ENCODE measurements at regions not wholly inside any gene's neighbourhood (a gene's known extent, or its start where the extent isn't known, plus 50 kb on each side); places are given as distances from the start of the nearest gene placed in this dataset.

DNA sequence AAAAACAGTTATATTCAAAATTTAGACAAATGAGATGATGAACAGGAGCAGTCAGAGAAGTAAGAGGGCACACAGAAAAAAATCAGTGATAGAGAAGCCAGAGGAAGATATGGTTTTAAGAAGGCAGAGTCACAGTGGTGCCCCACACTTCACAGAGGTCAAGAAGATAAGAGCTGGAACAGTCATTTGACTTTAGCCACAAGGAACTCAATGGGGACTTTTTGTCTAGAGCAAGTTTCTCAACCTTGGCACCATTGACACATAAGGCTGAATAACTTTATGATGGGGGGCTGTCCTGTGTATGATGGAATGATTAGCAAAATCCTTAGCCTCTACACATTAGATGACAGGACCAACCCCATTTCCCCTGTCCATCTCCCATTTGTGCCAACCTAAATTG, 172.8 kb upstream of the PLEKHG7 start:
- H3K27me3 ChIP-seq: no peaks in the 10 kb centered on the region
- ATAC-seq: no peak
- no peak overlapping the region for H3K27ac ChIP-seq
- peaks cover 0 to 10% (median 0%) of the 10 kb centered on the region in 12 donors for H3K4me1 ChIP-seq
- TF ChIP-seq POLR2A (IDR thresholded peaks at IDR 0.05): no peak
- TF ChIP-seq, protein P1, sequence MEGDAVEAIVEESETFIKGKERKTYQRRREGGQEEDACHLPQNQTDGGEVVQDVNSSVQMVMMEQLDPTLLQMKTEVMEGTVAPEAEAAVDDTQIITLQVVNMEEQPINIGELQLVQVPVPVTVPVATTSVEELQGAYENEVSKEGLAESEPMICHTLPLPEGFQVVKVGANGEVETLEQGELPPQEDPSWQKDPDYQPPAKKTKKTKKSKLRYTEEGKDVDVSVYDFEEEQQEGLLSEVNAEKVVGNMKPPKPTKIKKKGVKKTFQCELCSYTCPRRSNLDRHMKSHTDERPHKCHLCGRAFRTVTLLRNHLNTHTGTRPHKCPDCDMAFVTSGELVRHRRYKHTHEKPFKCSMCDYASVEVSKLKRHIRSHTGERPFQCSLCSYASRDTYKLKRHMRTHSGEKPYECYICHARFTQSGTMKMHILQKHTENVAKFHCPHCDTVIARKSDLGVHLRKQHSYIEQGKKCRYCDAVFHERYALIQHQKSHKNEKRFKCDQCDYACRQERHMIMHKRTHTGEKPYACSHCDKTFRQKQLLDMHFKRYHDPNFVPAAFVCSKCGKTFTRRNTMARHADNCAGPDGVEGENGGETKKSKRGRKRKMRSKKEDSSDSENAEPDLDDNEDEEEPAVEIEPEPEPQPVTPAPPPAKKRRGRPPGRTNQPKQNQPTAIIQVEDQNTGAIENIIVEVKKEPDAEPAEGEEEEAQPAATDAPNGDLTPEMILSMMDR (IDR thresholded peaks at IDR 0.05): no peak
- intact Hi-C loops (cut with DNase I): no loop called here
- H3K36me3 ChIP-seq: no peaks in the 10 kb centered on the region
- H3K9me3 ChIP-seq: no peaks in the 10 kb centered on the region
- DNase-seq: no peak
- H3K4me3 ChIP-seq: no peak overlapping the region

DNA sequence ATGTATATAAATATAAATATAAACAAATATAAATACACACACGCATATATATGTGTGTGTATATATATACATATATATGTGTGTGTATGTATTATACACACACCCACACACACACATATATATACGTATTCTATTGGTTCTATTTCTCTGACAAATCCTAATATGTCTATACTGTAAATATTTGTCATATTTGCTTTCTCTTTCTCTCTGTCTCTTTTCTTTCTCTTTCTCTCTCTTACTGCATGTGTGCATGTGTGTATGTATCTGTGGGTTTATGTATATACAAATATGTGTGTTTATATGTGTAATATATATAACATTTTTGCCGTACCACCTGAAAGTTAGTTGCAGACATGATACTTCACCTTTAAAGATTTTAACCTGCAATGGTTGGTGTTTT, 174.2 kb upstream of the PLEKHG7 start:
- Histone ChIP-seq H3K27me3 (no peaks in the 10 kb centered on the region), H3K9me3 (no peaks in the 10 kb centered on the region), H3K36me3 (no peaks in the 10 kb centered on the region), H3K4me1 (peaks cover 0 to 6% (median 0%) of the 10 kb centered on the region in 12 donors), H3K27ac (no peak overlapping the region), H3K4me3 (no peak overlapping the region)
- WGBS, 4 donors: 95 to 96% (median 96%) methylated on average over 3 of the region's 3 CpGs
- intact Hi-C loops (cut with DNase I): no loop called here
- TF ChIP-seq, protein P1 (IDR thresholded peaks at IDR 0.05): no peak
- no peak for TF ChIP-seq POLR2A (IDR thresholded peaks at IDR 0.05)
- DNase-seq: no peak
- ATAC-seq: no peak

DNA sequence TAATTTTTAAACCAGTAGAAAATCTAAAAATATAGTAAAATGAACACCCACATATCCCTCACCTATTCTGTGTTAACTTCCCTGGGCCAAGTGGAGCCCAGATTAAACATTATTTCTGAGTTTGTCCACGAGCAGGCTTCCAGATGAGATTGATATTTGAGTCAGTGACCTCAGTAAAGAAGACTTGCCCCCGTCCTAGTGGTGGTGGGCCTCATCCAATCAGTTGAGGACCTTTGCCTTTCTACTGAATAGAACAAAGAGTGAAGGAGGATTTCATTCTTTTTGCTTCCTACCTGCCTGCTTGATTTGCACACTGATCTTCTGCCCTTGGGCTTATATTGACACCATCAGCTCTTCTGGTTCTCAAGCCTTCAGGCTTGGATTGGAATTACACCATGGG, 174.7 kb upstream of the PLEKHG7 start:
- 95 to 98% (median 98%) methylated on average over 2 of the region's 2 CpGs for WGBS, 4 donors
- H3K9me3 ChIP-seq: peaks cover 0 to 3% (median 0%) of the 10 kb centered on the region in 12 donors
- H3K4me1 ChIP-seq: peaks cover 0 to 3% (median 0%) of the 10 kb centered on the region in 12 donors
- no peak overlapping the region for H3K4me3 ChIP-seq
- intact Hi-C loops (cut with DNase I): no loop called here
- H3K36me3 ChIP-seq: no peaks in the 10 kb centered on the region
- no peak overlapping the region for H3K27ac ChIP-seq
- ATAC-seq (no peak), DNase-seq (no peak)
- H3K27me3 ChIP-seq: no peaks in the 10 kb centered on the region
- TF ChIP-seq, protein P1 (IDR thresholded peaks at IDR 0.05): no peak
- TF ChIP-seq POLR2A (IDR thresholded peaks at IDR 0.05): no peak

DNA sequence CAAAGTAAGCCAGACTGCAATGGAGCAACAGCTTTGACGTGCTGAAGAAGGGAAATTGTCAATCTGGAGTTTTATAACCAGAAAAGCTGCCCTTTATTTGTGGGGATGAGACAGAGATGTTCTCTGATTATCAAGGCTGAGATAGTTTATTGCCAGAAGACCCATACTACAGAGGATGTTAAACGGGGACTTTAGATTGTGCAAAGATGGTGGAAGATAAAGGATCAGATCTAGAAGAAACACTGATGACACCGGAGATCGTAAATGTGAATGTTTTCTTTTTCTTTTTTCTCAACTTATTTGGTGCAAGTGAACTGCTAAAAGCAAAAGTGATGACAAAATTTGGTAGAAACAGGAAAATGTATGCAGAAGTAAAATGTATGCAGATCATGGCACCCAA, 178.3 kb upstream of the PLEKHG7 start:
- Histone ChIP-seq H3K27me3 (no peaks in the 10 kb centered on the region), H3K4me3 (no peak overlapping the region), H3K9me3 (peaks cover 0 to 8% (median 0%) of the 10 kb centered on the region in 12 donors), H3K27ac (no peak overlapping the region), H3K36me3 (no peaks in the 10 kb centered on the region), H3K4me1 (no peaks in the 10 kb centered on the region)
- 93 to 96% (median 95%) methylated on average over 4 of the region's 4 CpGs for WGBS, 4 donors
- TF ChIP-seq, protein P1 (IDR thresholded peaks at IDR 0.05): no peak
- no peak for TF ChIP-seq POLR2A (IDR thresholded peaks at IDR 0.05)
- no peak for ATAC-seq
- intact Hi-C loops (cut with DNase I): no loop called here
- DNase-seq: no peak

Data from heart left ventricle (tissue), 16 donors.